Esophagus muscularis mucosa (tissue), 4 donors: ENCODE measurements at regions not wholly inside any gene's neighbourhood (a gene's known extent, or its start where the extent isn't known, plus 50 kb on each side); places are given as distances from the start of the nearest gene placed in this dataset.
"Not testable (repeated sequence)": the region's sequence is repeated elsewhere in the genome, so short reads cannot be mapped to it uniquely, and the experiment has no call there.

ENCODE experiments used
- DNase-seq: peaks from one replicate; pipeline ENCODE4 v3.0.0-alpha.2; 2017; ENCODE audit errors: extremely low spot score
- H3K27ac ChIP-seq, 4 donors: fragments of 200-600 bp; sonication (generic); replicated peaks in 1 of 4; 1 replicate in 3 of 4; 2 replicates in 1 of 4; pipeline ENCODE4 v1.5.1; 2016 to 2019; ENCODE audit warnings: mild to moderate bottlenecking in 1 of 4
- H3K27me3 ChIP-seq, 4 donors: fragments of 200-600 bp; sonication (generic); one replicate each; pipeline versions ENCODE4 v1.5.1 to v1.6.0; 2016 to 2019
- H3K36me3 ChIP-seq, 4 donors: fragments of 200-600 bp; sonication (generic); one replicate each; pipeline ENCODE4 v1.5.1; 2016 to 2019
- H3K4me1 ChIP-seq, 4 donors: fragments of 200-600 bp; sonication (generic); one replicate each; pipeline ENCODE4 v1.5.1; 2016 to 2019
- H3K4me3 ChIP-seq, 4 donors: fragments of 200-600 bp; sonication (generic); 1 replicate in 2 of 4; 2 replicates in 2 of 4; pipeline ENCODE4 v1.5.1; 2016 to 2019; ENCODE audit warnings: mild to moderate bottlenecking in 4 of 4, moderate library complexity in 1 of 4
- H3K9me3 ChIP-seq, 4 donors: fragments of 200-600 bp; sonication (generic); 1 replicate in 3 of 4; 2 replicates in 1 of 4; pipeline ENCODE4 v1.5.1; 2016 to 2019
- CTCF ChIP-seq, 3 experiments: fragments of 200-600 bp in 2 of 3; fragments of 450-650 bp in 1 of 3; sonication (generic) in 2 of 3; IDR thresholded peaks; one replicate each; pipeline ENCODE4 v1.5.1; 2017 to 2019; ENCODE audit warnings: antibody characterized with exemption in 3 of 3, mild to moderate bottlenecking in 2 of 3, moderate library complexity in 1 of 3
- EP300 ChIP-seq: sonication (generic); formaldehyde crosslinking; IDR thresholded peaks from one replicate; pipeline ENCODE4 v1.6.1; 2017; ENCODE audit warnings: antibody characterized with exemption
- POLR2A ChIP-seq: fragments of 450-650 bp; IDR thresholded peaks from one replicate; pipeline ENCODE4 v1.6.1; 2017; ENCODE audit warnings: antibody characterized with exemption, moderate library complexity, mild to moderate bottlenecking, low read depth
- POLR2AphosphoS5 ChIP-seq, 2 donors: sonication (generic); formaldehyde crosslinking; IDR thresholded peaks; one replicate each; pipeline ENCODE4 v1.6.1; 2017; ENCODE audit warnings: antibody characterized with exemption in 2 of 2
- WGBS: methylation state at CpG from one replicate; pipeline ENCODE4 v1.1.5; 2018; 5-methylcytosine and 5-hydroxymethylcytosine counted together
- intact Hi-C: fragments of 100-400 bp; cut with DNase I; formaldehyde crosslinking; loops from one replicate; pipeline ENCODE4 v1.15.1; 2023

- H3K27me3 ChIP-seq = no peaks in the 10 kb centered on the region
- DNase-seq = no peak
- H3K27ac ChIP-seq = no peak overlapping the region
- H3K4me3 ChIP-seq = no peak overlapping the region
- 82% methylated on average over 3 of the region's 3 CpGs for WGBS
- intact Hi-C loops = no loop called here
- H3K36me3 ChIP-seq = no peaks in the 10 kb centered on the region
- H3K9me3 ChIP-seq = no peaks in the 10 kb centered on the region
- no peak for TF ChIP-seq CTCF (IDR thresholded peaks at IDR 0.05)
- TF ChIP-seq POLR2AphosphoS5 (IDR thresholded peaks at IDR 0.05) = no peak
- TF ChIP-seq EP300 = no peak
- H3K4me1 ChIP-seq = no peaks in the 10 kb centered on the region
Measured at GRCh38 chr2:12567411-12567810, 149.3 kb upstream of the TRIB2 start.

DNA sequence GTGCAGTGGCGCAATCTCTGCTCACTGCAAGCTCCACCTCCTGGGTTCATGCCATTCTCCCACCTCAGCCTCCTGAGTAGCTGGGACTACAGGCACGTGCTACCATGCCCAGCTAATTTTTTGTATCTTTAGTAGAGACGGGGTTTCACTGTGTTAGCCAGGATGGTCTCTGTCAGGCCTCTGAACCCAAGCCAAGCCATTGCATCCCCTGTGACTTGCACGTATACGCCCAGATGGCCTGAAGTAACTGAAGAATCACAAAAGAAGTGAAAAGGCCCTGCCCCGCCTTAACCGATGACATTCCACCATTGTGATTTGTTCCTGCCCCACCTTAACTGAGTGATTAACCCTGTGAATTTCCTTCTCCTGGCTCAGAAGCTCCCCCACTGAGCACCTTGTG is 147.2 kb upstream of the TRIB2 start:
- H3K36me3 ChIP-seq, DNase-seq, H3K27me3 ChIP-seq, H3K4me3 ChIP-seq, H3K4me1 ChIP-seq, intact Hi-C loops, H3K27ac ChIP-seq, H3K9me3 ChIP-seq: not testable (repeated sequence)
- WGBS = 81% methylated on average over 7 of the region's 7 CpGs

GRCh38 chr2:12569929-12570328 is 146.8 kb upstream of the TRIB2 start:
- H3K36me3 ChIP-seq, H3K9me3 ChIP-seq, DNase-seq, intact Hi-C loops, H3K4me1 ChIP-seq, H3K4me3 ChIP-seq, H3K27ac ChIP-seq, H3K27me3 ChIP-seq: not testable (repeated sequence)
- whole genome bisulfite sequencing = 97% methylated on average over 8 of the region's 8 CpGs

DNA sequence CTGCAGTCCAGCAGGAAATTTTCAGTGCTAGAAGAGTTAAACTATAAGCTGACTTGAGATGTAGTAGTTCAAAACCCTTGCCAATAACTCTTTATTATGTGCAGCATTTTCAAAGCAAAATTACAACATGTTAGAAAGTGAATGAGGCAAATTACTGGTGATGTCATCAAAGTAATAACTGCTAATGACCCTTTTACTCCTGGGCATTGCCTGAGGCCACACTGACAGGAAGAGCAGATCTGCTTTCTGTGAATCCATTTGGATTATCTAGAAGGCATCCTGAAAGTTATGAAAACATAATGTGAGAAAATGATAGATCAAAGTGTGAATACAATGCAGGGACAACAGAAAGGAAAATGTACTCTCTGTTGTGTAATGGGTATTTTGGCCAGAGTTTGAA is 139.6 kb upstream of the TRIB2 start:
- intact Hi-C loops = no loop called here

DNA sequence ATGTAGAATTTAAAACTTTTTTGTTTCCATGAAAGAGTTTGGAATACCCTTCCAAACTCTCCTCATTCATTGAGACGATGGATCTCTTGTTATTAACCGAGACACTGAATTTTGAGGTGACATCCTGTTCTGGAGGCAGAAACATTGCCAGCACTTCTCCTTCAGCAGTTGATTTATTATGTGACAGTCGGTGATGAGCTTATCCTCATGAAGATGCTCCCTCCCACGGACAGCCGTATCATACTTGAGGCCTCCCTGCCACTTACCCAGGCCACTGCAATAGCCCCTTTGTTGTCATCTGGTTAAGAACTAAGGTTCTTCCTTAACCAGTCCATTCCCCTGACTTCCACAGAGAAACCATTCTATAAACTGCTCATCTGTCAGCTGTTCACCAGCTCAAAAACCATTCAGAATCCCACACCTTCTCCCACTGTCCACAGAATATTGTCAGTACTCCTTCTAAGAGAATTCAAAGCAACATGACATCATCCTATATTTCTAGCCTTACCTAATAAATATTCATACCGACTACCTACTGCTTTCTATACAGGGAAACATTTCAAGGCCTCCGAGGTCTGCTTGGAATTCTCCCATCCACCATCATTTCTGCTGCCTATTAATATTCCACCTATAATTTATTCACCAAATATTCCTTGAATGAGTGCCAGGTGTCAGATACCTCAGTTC is 139.0 kb upstream of the TRIB2 start:
- 88% methylated on average over 7 of the region's 7 CpGs for WGBS
- H3K27ac ChIP-seq = no peak overlapping the region
- no peaks in the 10 kb centered on the region for H3K27me3 ChIP-seq
- H3K4me1 ChIP-seq = no peaks in the 10 kb centered on the region
- no peaks in the 10 kb centered on the region for H3K9me3 ChIP-seq
- no peak for DNase-seq
- intact Hi-C loops = no loop called here
- TF ChIP-seq POLR2AphosphoS5 (IDR thresholded peaks at IDR 0.05) = no peak
- TF ChIP-seq EP300 = no peak
- TF ChIP-seq CTCF (IDR thresholded peaks at IDR 0.05) = no peak
- no peak for TF ChIP-seq POLR2A
- H3K4me3 ChIP-seq = no peak overlapping the region
- H3K36me3 ChIP-seq = no peaks in the 10 kb centered on the region

More for the DNA sequence above, 139.6 kb upstream of the TRIB2 start:
- H3K36me3 ChIP-seq = no peaks in the 10 kb centered on the region
- no peaks in the 10 kb centered on the region for H3K4me1 ChIP-seq
- no peak for TF ChIP-seq EP300
- no peak for TF ChIP-seq POLR2A
- TF ChIP-seq CTCF (IDR thresholded peaks at IDR 0.05) = no peak
- TF ChIP-seq POLR2AphosphoS5 (IDR thresholded peaks at IDR 0.05) = no peak
- DNase-seq = no peak
- H3K27me3 ChIP-seq = no peaks in the 10 kb centered on the region
- H3K9me3 ChIP-seq = no peaks in the 10 kb centered on the region
- no peak overlapping the region for H3K27ac ChIP-seq
- H3K4me3 ChIP-seq = no peak overlapping the region

- Histone ChIP-seq H3K9me3 (no peaks in the 10 kb centered on the region), H3K4me3 (no peak overlapping the region), H3K36me3 (no peaks in the 10 kb centered on the region), H3K4me1 (no peaks in the 10 kb centered on the region), H3K27me3 (no peaks in the 10 kb centered on the region), H3K27ac (no peak overlapping the region)
- no peak for DNase-seq
- 77% methylated on average over 1 of the region's 1 CpG for WGBS
- no peak for TF ChIP-seq POLR2A
- TF ChIP-seq POLR2AphosphoS5 (IDR thresholded peaks at IDR 0.05) = no peak
- no peak for TF ChIP-seq CTCF (IDR thresholded peaks at IDR 0.05)
- intact Hi-C loops = no loop called here
Measured at GRCh38 chr2:12579018-12579417, 137.7 kb upstream of the TRIB2 start.
